H1 (cell line): ENCODE measurements at regions not wholly inside any gene's neighbourhood (a gene's known extent, or its start where the extent isn't known, plus 50 kb on each side); places are given as distances from the start of the nearest gene placed in this dataset.

Source experiments
- CTCF ChIA-PET: fragments of 300-600 bp; sonication (Branson Sonifier 250); formaldehyde crosslinking; loops from one replicate; lab custom pipeline; 2021; ENCODE audit not compliant: partially characterized antibody; lab: Charles Lee
- POLR2A ChIA-PET: fragments of 300-600 bp; sonication (Branson Sonifier 250); formaldehyde crosslinking; loops from one replicate; lab custom pipeline; 2021; ENCODE audit warnings: inconsistent platforms; ENCODE audit not compliant: partially characterized antibody; lab: Charles Lee
- DNase-seq, 2 experiments: peaks; one replicate each; pipeline versions ENCODE4 v3.0.0 to v3.0.0-alpha.2; 2010 to 2022; ENCODE audit warnings: low spot score in 2 of 2, low read depth in 1 of 2, mixed read lengths in 1 of 2
- FAIRE-seq: peaks from 2 replicates; lab custom pipeline; 2011; peaks lifted over from hg19 to GRCh38; lab: Jason Lieb, UNC
- H2AFZ ChIP-seq: 2 replicates; pipeline ENCODE4 v1.8.1; 2012; ENCODE audit warnings: low read length, inconsistent platforms
- H2AK5ac ChIP-seq: 2 replicates; pipeline ENCODE4 v1.6.1; 2013; ENCODE audit warnings: low read depth, low read length
- H2BK120ac ChIP-seq: replicated peaks from 2 replicates; pipeline ENCODE3; 2013; ENCODE audit warnings: low read depth, low read length, inconsistent platforms
- H2BK12ac ChIP-seq: 2 replicates; pipeline ENCODE4 v1.6.1; 2013; ENCODE audit warnings: low read depth, low read length
- H2BK15ac ChIP-seq: 2 replicates; pipeline ENCODE4 v1.6.1; 2013; ENCODE audit warnings: low read length
- H2BK20ac ChIP-seq: 2 replicates; pipeline ENCODE4 v1.6.1; 2013; ENCODE audit warnings: low read length
- H2BK5ac ChIP-seq: 2 replicates; pipeline ENCODE4 v1.6.1; 2013; ENCODE audit warnings: low read depth, low read length
- H3K14ac ChIP-seq: 2 replicates; pipeline ENCODE4 v1.6.1; 2013; ENCODE audit warnings: inconsistent platforms; ENCODE audit not compliant: insufficient read length
- H3K18ac ChIP-seq: 2 replicates; pipeline ENCODE4 v1.6.1; 2013; ENCODE audit warnings: low read length; ENCODE audit errors: extremely low read depth
- H3K23ac ChIP-seq: 2 replicates; pipeline ENCODE4 v1.6.1; 2013; ENCODE audit warnings: inconsistent platforms; ENCODE audit not compliant: insufficient read length
- H3K23me2 ChIP-seq: 2 replicates; pipeline ENCODE4 v1.6.1; 2013; ENCODE audit warnings: low read depth, low read length
- H3K27ac ChIP-seq: 2 replicates; pipeline ENCODE4 v1.6.1; 2011; ENCODE audit warnings: low read depth, low read length, inconsistent platforms
- H3K27me3 ChIP-seq, 4 experiments: replicated peaks in 1 of 4; 1 replicate in 1 of 4; 2 replicates in 3 of 4; pipeline versions ENCODE4 v1.6.1 to v1.8.1; 2011 to 2013; ENCODE audit warnings: low read length in 3 of 4, mild to moderate bottlenecking in 3 of 4, inconsistent platforms in 2 of 4, mixed read lengths in 2 of 4, moderate library complexity in 1 of 4; ENCODE audit not compliant: control insufficient read depth in 3 of 4, insufficient read depth in 3 of 4; ENCODE audit errors: extremely low read depth in 1 of 4
- H3K36me3 ChIP-seq, 4 experiments: 2 replicates each; pipeline versions ENCODE4 v1.6.1 to v1.8.1; 2011 to 2013; ENCODE audit warnings: mild to moderate bottlenecking in 4 of 4, low read length in 3 of 4, moderate library complexity in 2 of 4, control low read depth in 1 of 4, inconsistent platforms in 1 of 4; ENCODE audit not compliant: insufficient read depth in 4 of 4, control insufficient read depth in 2 of 4
- H3K4ac ChIP-seq: replicated peaks from 2 replicates; pipeline ENCODE3; 2013; ENCODE audit warnings: low read length, low read depth, mixed read lengths, inconsistent platforms; ENCODE audit not compliant: insufficient read length
- H3K4me1 ChIP-seq, 4 experiments: replicated peaks in 1 of 4; 1 replicate in 1 of 4; 2 replicates in 3 of 4; pipeline versions ENCODE4 v1.6.1 to v1.8.1; 2011 to 2013; ENCODE audit warnings: low read length in 3 of 4, inconsistent platforms in 2 of 4, mixed read lengths in 1 of 4; ENCODE audit not compliant: insufficient read depth in 4 of 4, control insufficient read depth in 3 of 4
- H3K4me2 ChIP-seq, 2 experiments: 2 replicates each; pipeline versions ENCODE4 v1.6.1 to v1.8.1; 2011 to 2013; ENCODE audit warnings: low read depth in 2 of 2, low read length in 2 of 2, control low read depth in 1 of 2, inconsistent platforms in 1 of 2, mild to moderate bottlenecking in 1 of 2; ENCODE audit not compliant: insufficient read depth in 1 of 2
- H3K4me3 ChIP-seq, 4 experiments: fragments of 200-600, 300-600 bp in 1 of 4; sonication (generic), shearing (Covaris generic), sonication (Bioruptor Twin) in 1 of 4; 2 replicates each; pipeline versions ENCODE4 v1.5.1 to v1.8.1; 2011 to 2016; ENCODE audit warnings: low read length in 4 of 4, low read depth in 3 of 4, control low read depth in 2 of 4, inconsistent platforms in 2 of 4, mild to moderate bottlenecking in 2 of 4, mixed read lengths in 1 of 4, moderate library complexity in 1 of 4; ENCODE audit not compliant: insufficient read depth in 2 of 4; ENCODE audit errors: extremely low read depth in 1 of 4
- H3K56ac ChIP-seq: replicated peaks from 2 replicates; pipeline ENCODE3; 2013; ENCODE audit warnings: low read depth, mild to moderate bottlenecking, mixed read lengths, low read length, inconsistent platforms; ENCODE audit not compliant: insufficient read length
- H3K79me1 ChIP-seq: 2 replicates; pipeline ENCODE4 v1.6.1; 2013; ENCODE audit warnings: low read depth, low read length, control low read depth
- H3K79me2 ChIP-seq, 2 experiments: 2 replicates each; pipeline versions ENCODE4 v1.6.1 to v1.8.1; 2012 to 2013; ENCODE audit warnings: low read length in 2 of 2, mild to moderate bottlenecking in 2 of 2, inconsistent platforms in 1 of 2; ENCODE audit not compliant: insufficient read depth in 2 of 2, control insufficient read depth in 1 of 2
- H3K9ac ChIP-seq, 4 experiments: replicated peaks in 1 of 4; 1 replicate in 1 of 4; 2 replicates in 3 of 4; pipeline versions ENCODE4 v1.6.1 to v1.8.1; 2011 to 2013; ENCODE audit warnings: low read depth in 3 of 4, low read length in 3 of 4, control low read depth in 2 of 4, mild to moderate bottlenecking in 2 of 4, moderate library complexity in 2 of 4, inconsistent platforms in 1 of 4; ENCODE audit errors: extremely low read depth in 1 of 4
- H3K9me3 ChIP-seq, 2 experiments: 2 replicates each; pipeline versions ENCODE4 v1.6.1 to v1.8.1; 2012 to 2013; ENCODE audit warnings: mild to moderate bottlenecking in 2 of 2, moderate library complexity in 2 of 2, control low read depth in 1 of 2, inconsistent platforms in 1 of 2, low read depth in 1 of 2, low read length in 1 of 2, mixed read lengths in 1 of 2; ENCODE audit not compliant: insufficient read depth in 2 of 2
- H4K20me1 ChIP-seq, 2 experiments: replicated peaks in 1 of 2; 2 replicates each; pipeline versions ENCODE3 to v1.8.1; 2011 to 2013; ENCODE audit warnings: inconsistent platforms in 2 of 2, low read length in 2 of 2, mild to moderate bottlenecking in 1 of 2; ENCODE audit not compliant: insufficient read depth in 2 of 2, control insufficient read depth in 1 of 2
- H4K5ac ChIP-seq: 2 replicates; pipeline ENCODE4 v1.6.1; 2013; ENCODE audit warnings: low read length, low read depth, mixed read lengths, inconsistent platforms; ENCODE audit not compliant: insufficient read length
- H4K8ac ChIP-seq: 2 replicates; pipeline ENCODE4 v1.8.0; 2013; ENCODE audit warnings: mild to moderate bottlenecking, moderate library complexity, low read length, inconsistent platforms; ENCODE audit not compliant: insufficient read depth; ENCODE audit errors: extremely low read depth
- H4K91ac ChIP-seq: replicated peaks from 2 replicates; pipeline ENCODE3; 2013; ENCODE audit warnings: low read length, mixed read lengths, inconsistent platforms; ENCODE audit not compliant: insufficient read length
- BRCA1 ChIP-seq: IDR thresholded peaks from 2 replicates; pipeline ENCODE4 v1.6.1; 2012; ENCODE audit warnings: low read depth, low read length, improper control_type of control experiment
- CHD2 ChIP-seq: IDR thresholded peaks from 2 replicates; pipeline ENCODE4 v1.6.1; 2012; ENCODE audit warnings: low read length, improper control_type of control experiment
- CTBP2 ChIP-seq: IDR thresholded peaks from 2 replicates; pipeline ENCODE4 v1.7.0; 2011; ENCODE audit warnings: borderline replicate concordance, mild to moderate bottlenecking, moderate library complexity, mixed read lengths, low read length; ENCODE audit not compliant: insufficient read depth, insufficient read length
- EZH2 ChIP-seq: fragments of 200-600 bp; sonication (generic); IDR thresholded peaks from 2 replicates; pipeline ENCODE4 v1.7.1; 2012; ENCODE audit warnings: low read depth, mild to moderate bottlenecking, moderate library complexity, low read length, inconsistent platforms; ENCODE audit not compliant: severe bottlenecking
- GTF2F1 ChIP-seq: IDR thresholded peaks from 2 replicates; pipeline ENCODE4 v1.6.1; 2012; ENCODE audit warnings: low read depth, low read length, improper control_type of control experiment, borderline replicate concordance
- JUND ChIP-seq: IDR thresholded peaks from 2 replicates; pipeline ENCODE4 v1.6.1; 2011; ENCODE audit warnings: mild to moderate bottlenecking, improper control_type of control experiment, low read length
- MAFK ChIP-seq: IDR thresholded peaks from 2 replicates; pipeline ENCODE4 v1.6.1; 2012; ENCODE audit warnings: low read depth, mild to moderate bottlenecking, improper control_type of control experiment, low read length
- POLR2AphosphoS5 ChIP-seq: IDR thresholded peaks from 2 replicates; pipeline ENCODE4 v1.6.1; 2011; ENCODE audit warnings: low read depth, low read length
- POU5F1 ChIP-seq: IDR thresholded peaks from 2 replicates; pipeline ENCODE4 v1.6.1; 2011; ENCODE audit warnings: low read depth, mild to moderate bottlenecking, low read length, moderate library complexity
- SAP30 ChIP-seq: fragments of 300-600 bp; sonication (generic); IDR thresholded peaks from 2 replicates; pipeline ENCODE4 v1.7.1; 2012; ENCODE audit warnings: low read length, moderate library complexity, mild to moderate bottlenecking, inconsistent platforms; ENCODE audit not compliant: insufficient read depth, insufficient replicate concordance
- SIRT6 ChIP-seq: IDR thresholded peaks from one replicate; pipeline ENCODE4 v1.7.1; 2012; ENCODE audit warnings: low read length, inconsistent platforms
- SP1 ChIP-seq: IDR thresholded peaks from 2 replicates; pipeline ENCODE4 v1.6.1; 2011; ENCODE audit warnings: low read depth, low read length
- TAF1 ChIP-seq: IDR thresholded peaks from 2 replicates; pipeline ENCODE4 v1.6.1; 2011; ENCODE audit warnings: mild to moderate bottlenecking, low read depth, low read length
- TBP ChIP-seq: IDR thresholded peaks from 2 replicates; pipeline ENCODE4 v1.6.1; 2011; ENCODE audit warnings: low read depth, low read length, improper control_type of control experiment
- USF2 ChIP-seq: IDR thresholded peaks from 2 replicates; pipeline ENCODE4 v1.6.1; 2011; ENCODE audit warnings: low read length, improper control_type of control experiment
- whole genome bisulfite sequencing, 2 experiments: shearing (Covaris generic) in 1 of 2; methylation state at CpG; one replicate each; pipeline versions ENCODE4 v1.1.6 to v1.1.7; 2013 to 2015; ENCODE audit warnings: low lambda C conversion rate in 2 of 2, mixed read lengths in 2 of 2, inconsistent platforms in 1 of 2, low coverage in 1 of 2, missing lambda C conversion rate in 1 of 2; ENCODE audit not compliant: insufficient replicate concordance in 2 of 2, insufficient coverage in 1 of 2, insufficient read length in 1 of 2; ENCODE audit errors: extremely low coverage in 1 of 2, missing lambda C conversion rate in 1 of 2; 5-methylcytosine and 5-hydroxymethylcytosine counted together

- H3K4me3 ChIP-seq = no peak overlapping the region
- H3K23ac ChIP-seq = no peak overlapping the region
- no peak overlapping the region for H3K18ac ChIP-seq
- H2BK20ac ChIP-seq = no peak overlapping the region
- no peak overlapping the region for H2BK15ac ChIP-seq
- H3K56ac ChIP-seq = no peak overlapping the region
- ChIA-PET POLR2A (no interaction called here), CTCF (interaction anchor here (0.6 to 0.8 kb wide), 2 partner anchors 20 to 344 kb away, joined by 3 read pairs; no protein-coding TSS in a partner anchor)
- H4K91ac ChIP-seq = no peak overlapping the region
- H2BK12ac ChIP-seq = no peak overlapping the region
- no peak overlapping the region for H3K4me2 ChIP-seq
- no peaks in the 10 kb centered on the region; the same call in 1 of the 2 replicates for H3K79me1 ChIP-seq
- H4K8ac ChIP-seq = no peak overlapping the region
- no peak overlapping the region for H3K9ac ChIP-seq
- H4K5ac ChIP-seq = no peak overlapping the region
- H3K79me2 ChIP-seq = no peaks in the 10 kb centered on the region; a peak in 1 of 4 replicates
- no peaks in the 10 kb centered on the region for H3K9me3 ChIP-seq
- no peak for TF ChIP-seq BRCA1
- no peak for TF ChIP-seq GTF2F1
- TF ChIP-seq CTBP2 = no peak
- TF ChIP-seq SP1 = no peak
- no peak for TF ChIP-seq SAP30
- no peak for TF ChIP-seq EZH2
- TF ChIP-seq JUND = no peak
- TF ChIP-seq POLR2AphosphoS5 = no peak
- no peak for TF ChIP-seq USF2
- no peak for TF ChIP-seq SIRT6
- no peak for TF ChIP-seq TBP
- no peak for TF ChIP-seq CHD2
- TF ChIP-seq TAF1 = no peak
- TF ChIP-seq POU5F1 = no peak
- TF ChIP-seq MAFK = no peak
- no peak overlapping the region for H2AFZ ChIP-seq
- H3K36me3 ChIP-seq = no peaks in the 10 kb centered on the region; a peak in 1 of 8 replicates
- no peak overlapping the region for H2BK120ac ChIP-seq
- H2AK5ac ChIP-seq = no peak overlapping the region
- no peak overlapping the region for H3K27ac ChIP-seq
- 0 out of 7 replicates have a peak, but pooled peaks cover 0 to 1% (median 0%) of the 10 kb centered on the region in 4 experiments for H3K4me1 ChIP-seq
- FAIRE-seq = no peak
- no peak overlapping the region for H3K14ac ChIP-seq
- no peak for DNase-seq
- H3K23me2 ChIP-seq = no peaks in the 10 kb centered on the region
- no peaks in the 10 kb centered on the region for H4K20me1 ChIP-seq
- no peak overlapping the region for H3K4ac ChIP-seq
- H3K27me3 ChIP-seq = no peaks in the 10 kb centered on the region
- H2BK5ac ChIP-seq = no peak overlapping the region
- WGBS, 2 experiments = 89% methylated on average over 7 of the region's 7 CpGs; no CpG with 5 or more reads in 1 of the 2 experiments
Observed at GRCh38 chr13:107716241-107716640, 499.1 kb downstream of the LIG4 start.
